GM12864 (cell line): ENCODE measurements at regions not wholly inside any gene's neighbourhood (a gene's known extent, or its start where the extent isn't known, plus 50 kb on each side); places are given as distances from the start of the nearest gene placed in this dataset.
A peak's percentile ranks its signal among the peaks of the same experiment; 100 is the strongest.
"Not testable (repeated sequence)": the region's sequence is repeated elsewhere in the genome, so short reads cannot be mapped to it uniquely, and the experiment has no call there.

Source experiments
- DNase-seq: peaks from one replicate; pipeline ENCODE4 v3.0.0-alpha.2; 2011; ENCODE audit warnings: low read depth
- H3K4me3 ChIP-seq: 2 replicates; pipeline ENCODE4 v1.5.1; 2011; ENCODE audit warnings: mild to moderate bottlenecking, low read depth, low read length, control low read depth
- CTCF ChIP-seq: IDR thresholded peaks from 2 replicates; pipeline ENCODE4 v1.5.1; 2011; ENCODE audit warnings: low read depth, mild to moderate bottlenecking, moderate library complexity, low read length, control low read depth, inconsistent platforms; ENCODE audit errors: missing control alignments

- H3K4me3 ChIP-seq: no peak overlapping the region
- DNase-seq: no peak
- no peak for TF ChIP-seq CTCF
Observed at GRCh38 chr6:167479901-167480648, 155.2 kb downstream of the TTLL2 start.

- DNase-seq: no peak
- no peak overlapping the region for H3K4me3 ChIP-seq
- no peak for TF ChIP-seq CTCF
Observed at GRCh38 chr6:167481307-167481926, 156.5 kb downstream of the TTLL2 start.

- DNase-seq, H3K4me3 ChIP-seq: not testable (repeated sequence)
Observed at GRCh38 chr6:167482801-167483200, 157.9 kb downstream of the TTLL2 start.

GRCh38 chr6:167485186-167485978 lies 160.5 kb downstream of the TTLL2 start:
- no peak for DNase-seq
- TF ChIP-seq CTCF: peak; percentile 28

GRCh38 chr6:167487749-167488664 lies 163.1 kb downstream of the TTLL2 start:
- TF ChIP-seq CTCF: no peak
- no peak for DNase-seq
- H3K4me3 ChIP-seq: no peak overlapping the region

More at GRCh38 chr6:167485186-167485978, 160.5 kb downstream of the TTLL2 start:
- H3K4me3 ChIP-seq: no peak overlapping the region

- TF ChIP-seq CTCF: no peak
- H3K4me3 ChIP-seq: no peak overlapping the region
- DNase-seq: no peak
Observed at GRCh38 chr6:167491438-167492099, 166.7 kb downstream of the TTLL2 start.
